ENCODE measurements at regions not wholly inside any gene's neighbourhood (a gene's known extent, or its start where the extent isn't known, plus 50 kb on each side); places are given as distances from the start of the nearest gene placed in this dataset.

DNA sequence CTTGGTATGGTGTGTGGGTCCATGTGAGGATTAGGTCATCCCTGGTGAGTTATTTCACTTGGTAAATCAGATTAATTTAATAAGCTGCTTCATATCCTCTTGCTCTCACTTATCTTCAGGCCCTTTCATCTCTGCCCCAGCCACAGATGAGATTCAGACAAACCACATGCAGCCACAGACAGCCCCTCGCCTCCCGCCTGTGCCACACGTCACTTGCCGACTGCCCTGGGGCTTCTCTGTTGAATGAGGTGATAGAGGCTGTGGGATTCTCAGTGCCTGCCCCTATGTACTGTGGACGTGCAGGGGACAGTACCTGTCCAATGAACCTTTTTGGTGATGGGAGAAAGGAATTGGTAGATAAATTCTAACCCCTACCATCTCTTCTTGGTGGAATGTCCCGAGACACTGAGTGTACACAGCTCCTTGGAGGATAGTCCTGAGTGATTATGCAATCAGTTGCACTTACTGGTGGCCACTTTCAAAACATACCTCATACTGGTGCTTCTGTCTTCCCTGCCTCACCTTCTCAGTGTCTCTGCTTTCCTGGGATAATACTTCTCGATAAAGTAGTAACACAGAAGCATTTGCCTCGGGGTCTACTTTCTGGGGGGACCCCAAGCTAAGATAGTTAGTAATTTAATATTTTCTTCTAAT lies 248.7 kb downstream of the TTC6 start:
- DNase-seq (no peak), ATAC-seq (no peak)
- Histone ChIP-seq H3K4me1 (ENCODE audit: low read depth) (no peaks in the 10 kb centered on the region), H3K4me3 (no peak overlapping the region), H3K36me3 (ENCODE audit: low read depth) (no peaks in the 10 kb centered on the region), H3K9me3 (no peaks in the 10 kb centered on the region)
- intact Hi-C loops (cut with DNase I, micrococcal nuclease): no loop called here
- TF ChIP-seq, protein P1, sequence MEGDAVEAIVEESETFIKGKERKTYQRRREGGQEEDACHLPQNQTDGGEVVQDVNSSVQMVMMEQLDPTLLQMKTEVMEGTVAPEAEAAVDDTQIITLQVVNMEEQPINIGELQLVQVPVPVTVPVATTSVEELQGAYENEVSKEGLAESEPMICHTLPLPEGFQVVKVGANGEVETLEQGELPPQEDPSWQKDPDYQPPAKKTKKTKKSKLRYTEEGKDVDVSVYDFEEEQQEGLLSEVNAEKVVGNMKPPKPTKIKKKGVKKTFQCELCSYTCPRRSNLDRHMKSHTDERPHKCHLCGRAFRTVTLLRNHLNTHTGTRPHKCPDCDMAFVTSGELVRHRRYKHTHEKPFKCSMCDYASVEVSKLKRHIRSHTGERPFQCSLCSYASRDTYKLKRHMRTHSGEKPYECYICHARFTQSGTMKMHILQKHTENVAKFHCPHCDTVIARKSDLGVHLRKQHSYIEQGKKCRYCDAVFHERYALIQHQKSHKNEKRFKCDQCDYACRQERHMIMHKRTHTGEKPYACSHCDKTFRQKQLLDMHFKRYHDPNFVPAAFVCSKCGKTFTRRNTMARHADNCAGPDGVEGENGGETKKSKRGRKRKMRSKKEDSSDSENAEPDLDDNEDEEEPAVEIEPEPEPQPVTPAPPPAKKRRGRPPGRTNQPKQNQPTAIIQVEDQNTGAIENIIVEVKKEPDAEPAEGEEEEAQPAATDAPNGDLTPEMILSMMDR (IDR thresholded peaks at IDR 0.05): no peak

DNA sequence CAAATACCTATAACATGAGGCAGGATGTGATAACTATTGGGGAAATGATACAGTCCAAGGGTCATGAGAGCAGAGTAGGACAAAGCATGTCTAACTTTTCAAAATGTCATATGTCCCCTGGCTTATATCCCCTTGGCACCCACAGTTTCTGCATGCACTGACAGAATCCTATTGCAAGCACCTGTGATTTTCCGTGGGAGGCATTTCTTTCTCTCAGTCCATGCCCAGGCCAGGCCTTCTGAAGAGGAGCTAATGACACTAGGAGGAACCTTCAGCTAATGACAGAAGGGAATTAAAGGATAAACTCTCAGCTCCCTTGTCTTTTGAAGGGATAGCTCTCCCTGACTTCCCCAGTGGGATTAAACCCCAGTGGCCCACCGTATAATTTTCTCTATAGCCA lies 249.2 kb downstream of the TTC6 start:
- intact Hi-C loops (cut with DNase I, micrococcal nuclease): no loop called here
- DNase-seq (no peak), ATAC-seq (no peak)
- no peaks in the 10 kb centered on the region for H3K9me3 ChIP-seq
- no peaks in the 10 kb centered on the region for H3K36me3 ChIP-seq (ENCODE audit: low read depth)
- H3K4me3 ChIP-seq: no peak overlapping the region
- TF ChIP-seq, protein P1 (IDR thresholded peaks at IDR 0.05): no peak
- no peaks in the 10 kb centered on the region for H3K4me1 ChIP-seq (ENCODE audit: low read depth)

DNA sequence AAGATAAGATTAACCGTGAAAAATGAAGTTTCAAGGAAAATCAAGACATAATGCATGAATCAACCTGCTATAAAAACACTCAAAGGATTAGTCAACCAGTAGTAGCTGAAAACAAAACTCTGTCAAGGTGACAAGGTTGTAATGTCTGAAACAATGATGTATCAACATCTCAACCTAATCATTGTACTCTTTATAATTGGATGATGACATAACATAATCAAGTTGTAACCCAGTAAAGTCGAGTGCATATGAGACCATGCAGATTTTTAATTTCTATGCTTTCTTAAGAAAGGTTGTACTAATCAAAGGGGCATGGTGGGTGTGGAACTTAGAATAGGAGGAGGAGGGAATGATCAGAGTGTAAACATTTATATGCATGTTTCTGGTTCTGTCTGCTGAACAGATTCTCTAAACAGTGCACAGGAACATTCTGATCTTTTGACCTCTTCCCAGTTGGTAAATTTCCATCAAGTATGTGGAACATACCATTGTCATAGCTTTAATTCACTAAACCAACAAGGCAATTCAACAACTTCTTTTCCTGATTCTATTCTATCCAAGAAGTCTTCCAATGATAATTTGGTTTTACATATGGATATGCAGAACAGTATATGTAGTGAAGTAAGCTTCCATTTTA lies 253.7 kb downstream of the TTC6 start:
- DNase-seq: no peak
- no peaks in the 10 kb centered on the region for H3K36me3 ChIP-seq (ENCODE audit: low read depth)
- H3K9me3 ChIP-seq: no peaks in the 10 kb centered on the region
- no peak overlapping the region for H3K4me3 ChIP-seq
- no peak for ATAC-seq
- H3K4me1 ChIP-seq (ENCODE audit: low read depth): no peaks in the 10 kb centered on the region
- intact Hi-C loops (cut with DNase I, micrococcal nuclease): no loop called here
- TF ChIP-seq, protein P1 (IDR thresholded peaks at IDR 0.05): no peak

DNA sequence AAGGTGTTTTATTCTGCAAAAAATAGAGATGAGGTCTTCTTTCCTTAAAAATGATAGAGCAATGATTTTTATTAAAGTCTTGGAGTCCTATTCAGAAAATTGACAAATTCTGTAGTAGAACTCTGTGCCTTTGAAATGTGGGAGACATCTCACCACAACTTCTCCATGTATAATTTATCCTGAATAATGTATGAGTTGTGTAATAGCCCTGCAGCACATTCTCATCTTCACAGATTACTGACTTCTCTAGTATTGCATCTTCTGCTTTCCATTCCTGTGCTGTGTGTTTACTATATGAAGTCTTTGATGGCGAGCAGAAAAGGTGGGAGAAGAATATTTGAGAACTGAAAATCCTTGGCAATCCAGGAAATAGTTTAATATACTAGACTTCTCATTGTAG lies 255.6 kb downstream of the TTC6 start:
- intact Hi-C loops (cut with DNase I, micrococcal nuclease): no loop called here
- no peak for ATAC-seq
- no peaks in the 10 kb centered on the region for H3K36me3 ChIP-seq (ENCODE audit: low read depth)
- H3K4me3 ChIP-seq: no peak overlapping the region
- H3K9me3 ChIP-seq: no peaks in the 10 kb centered on the region
- no peaks in the 10 kb centered on the region for H3K4me1 ChIP-seq (ENCODE audit: low read depth)
- TF ChIP-seq, protein P1 (IDR thresholded peaks at IDR 0.05): no peak
- DNase-seq: no peak

DNA sequence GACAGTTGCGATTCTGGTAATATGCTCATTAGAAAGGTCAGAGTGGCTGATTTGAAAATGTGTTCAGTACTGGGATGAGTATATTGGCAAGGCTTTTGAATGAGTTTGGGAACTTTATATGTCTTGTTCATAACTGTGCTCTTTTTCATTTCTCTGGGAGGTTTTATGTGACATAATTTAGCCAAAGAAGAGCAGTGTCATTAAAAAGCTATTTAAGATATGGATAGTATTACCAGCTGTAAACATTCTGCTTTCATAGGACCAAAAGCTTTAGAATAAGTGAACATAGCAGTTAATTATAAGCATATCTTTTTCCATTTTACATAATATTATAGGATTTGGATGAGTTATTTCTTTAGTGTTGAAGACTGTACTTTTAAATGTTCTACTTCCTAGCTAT lies 260.4 kb downstream of the TTC6 start:
- no peak for DNase-seq
- TF ChIP-seq, protein P1 (IDR thresholded peaks at IDR 0.05): no peak
- no peaks in the 10 kb centered on the region for H3K9me3 ChIP-seq
- H3K4me3 ChIP-seq: no peak overlapping the region
- no peaks in the 10 kb centered on the region for H3K4me1 ChIP-seq (ENCODE audit: low read depth)
- intact Hi-C loops (cut with DNase I, micrococcal nuclease): no loop called here
- H3K36me3 ChIP-seq (ENCODE audit: low read depth): no peaks in the 10 kb centered on the region
- no peak for ATAC-seq
